ENCODE measurements at regions not wholly inside any gene's neighbourhood (a gene's known extent, or its start where the extent isn't known, plus 50 kb on each side); places are given as distances from the start of the nearest gene placed in this dataset.
"Not testable (repeated sequence)": the region's sequence is repeated elsewhere in the genome, so short reads cannot be mapped to it uniquely, and the experiment has no call there.

DNA sequence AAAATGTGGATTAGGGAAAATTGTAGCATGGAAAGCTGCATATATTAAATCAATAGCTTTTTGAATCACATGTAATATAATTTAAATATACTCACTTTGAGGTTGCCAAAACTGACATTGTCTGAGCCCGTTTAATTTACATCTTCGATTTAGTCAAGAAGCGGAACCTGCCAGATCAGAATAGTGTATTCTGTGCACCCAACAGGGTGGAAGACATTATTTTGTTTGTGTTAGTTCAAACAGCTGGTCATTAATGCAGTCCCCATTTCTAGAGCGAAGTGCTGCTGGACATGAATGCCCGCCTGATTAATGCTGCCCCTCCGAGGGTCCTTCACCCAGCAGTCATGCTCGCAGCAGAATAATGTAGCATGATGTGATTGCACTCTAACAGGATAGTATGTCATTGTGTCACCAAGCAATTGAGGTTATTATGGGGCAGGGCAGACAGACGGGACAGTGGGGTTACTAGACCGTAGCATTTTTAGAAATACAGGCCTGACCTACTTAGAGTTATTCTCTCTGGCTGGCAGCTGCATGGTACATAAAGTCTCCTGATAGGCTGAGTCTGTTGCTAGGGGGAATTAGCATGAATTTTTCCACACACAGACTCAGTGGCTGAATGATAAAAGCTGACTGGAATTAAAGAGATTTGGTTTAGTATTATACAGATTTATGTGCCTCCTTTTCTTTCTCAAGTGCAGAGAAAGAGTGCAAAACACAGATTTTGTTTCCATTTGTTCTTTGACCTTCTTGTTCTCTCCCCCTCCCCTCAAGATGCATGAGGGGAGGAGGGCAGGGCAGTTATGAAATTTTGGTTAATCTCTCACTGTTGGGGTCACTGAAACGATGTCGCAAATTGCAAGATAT, 147.1 kb downstream of the PRL start:
- no peak overlapping the region for H3K4me3 ChIP-seq (ENCODE audit: low read depth in 1 of 2, low read length in 2 of 2)
- no peaks in the 10 kb centered on the region for H3K27me3 ChIP-seq (ENCODE audit: low read depth, low read length)
- no peaks in the 10 kb centered on the region for H3K36me3 ChIP-seq (ENCODE audit: control insufficient read depth in 1 of 2, insufficient read depth in 2 of 2, low read length in 2 of 2)
- H3K9me3 ChIP-seq (ENCODE audit: control insufficient read depth in 1 of 2, low read length in 2 of 2) = no peaks in the 10 kb centered on the region
- H3K27ac ChIP-seq (ENCODE audit: low read length) = no peak overlapping the region
- H3K4me1 ChIP-seq (ENCODE audit: control insufficient read depth in 1 of 2, insufficient read depth in 2 of 2, low read length in 2 of 2) = peaks cover 0 to 46% of the 10 kb centered on the region in 2 donors

DNA sequence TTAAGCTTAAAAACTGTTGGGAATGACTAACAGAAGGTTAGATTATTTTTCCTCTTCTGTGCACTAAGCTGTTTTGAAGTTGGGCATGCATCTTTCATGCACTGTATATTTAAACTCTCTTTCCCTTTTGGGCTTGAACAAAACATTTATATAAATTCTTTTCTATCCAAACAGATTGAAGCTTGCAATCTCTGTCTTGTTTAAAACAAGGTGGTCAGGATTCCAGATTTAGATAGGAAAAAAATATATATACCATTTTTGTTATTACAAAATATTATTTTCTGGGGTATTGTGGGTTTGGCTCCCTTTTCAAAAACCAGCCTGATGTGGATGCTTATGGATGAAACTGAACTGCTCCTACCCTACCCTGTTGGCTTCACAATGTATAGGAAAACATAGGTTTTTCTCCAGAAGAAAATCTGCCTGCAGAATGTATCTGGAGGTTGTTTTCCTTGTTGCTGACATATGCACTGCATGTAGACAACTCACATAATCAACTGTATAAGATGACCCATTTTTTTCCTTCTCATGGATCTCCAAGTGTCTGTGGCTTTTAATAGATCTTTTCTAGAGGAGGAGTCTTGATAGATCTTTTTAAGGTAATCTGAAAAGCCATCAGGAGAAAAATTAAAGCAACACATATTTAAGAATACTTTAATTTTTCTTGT, 146.3 kb downstream of the PRL start:
- no peaks in the 10 kb centered on the region for H3K27me3 ChIP-seq (ENCODE audit: low read depth, low read length)
- H3K9me3 ChIP-seq (ENCODE audit: control insufficient read depth in 1 of 2, low read length in 2 of 2) = no peaks in the 10 kb centered on the region
- H3K4me1 ChIP-seq (ENCODE audit: control insufficient read depth in 1 of 2, insufficient read depth in 2 of 2, low read length in 2 of 2) = peaks cover 0 to 42% of the 10 kb centered on the region in 2 donors
- H3K36me3 ChIP-seq (ENCODE audit: control insufficient read depth in 1 of 2, insufficient read depth in 2 of 2, low read length in 2 of 2) = no peaks in the 10 kb centered on the region
- no peak overlapping the region for H3K27ac ChIP-seq (ENCODE audit: low read length)
- H3K4me3 ChIP-seq (ENCODE audit: low read depth in 1 of 2, low read length in 2 of 2) = no peak overlapping the region

DNA sequence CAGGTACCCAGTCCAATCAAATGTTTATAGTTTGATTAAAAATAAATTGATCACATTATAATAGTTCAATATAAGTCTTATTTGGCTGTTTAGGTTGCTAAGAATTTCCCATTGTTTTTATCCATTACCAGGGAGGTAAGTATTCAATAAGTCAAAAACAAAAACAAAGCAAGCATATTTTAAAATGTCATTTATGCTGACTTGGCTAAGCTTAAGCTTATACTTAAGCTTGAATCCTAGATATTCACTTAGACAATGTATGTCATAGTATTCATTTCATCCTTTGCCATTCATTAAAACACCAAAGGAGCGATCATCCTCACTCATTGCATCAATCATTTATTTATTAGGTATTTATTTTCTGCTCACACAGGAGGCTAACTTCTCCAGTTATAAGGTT, 144.9 kb downstream of the PRL start:
- Histone ChIP-seq H3K27ac (ENCODE audit: low read length) (no peak overlapping the region), H3K4me3 (ENCODE audit: low read depth in 1 of 2, low read length in 2 of 2) (no peak overlapping the region), H3K4me1 (ENCODE audit: control insufficient read depth in 1 of 2, insufficient read depth in 2 of 2, low read length in 2 of 2) (peaks cover 0 to 33% of the 10 kb centered on the region in 2 donors), H3K36me3 (ENCODE audit: control insufficient read depth in 1 of 2, insufficient read depth in 2 of 2, low read length in 2 of 2) (no peaks in the 10 kb centered on the region), H3K9me3 (ENCODE audit: control insufficient read depth in 1 of 2, low read length in 2 of 2) (no peaks in the 10 kb centered on the region), H3K27me3 (ENCODE audit: low read depth, low read length) (no peaks in the 10 kb centered on the region)

DNA sequence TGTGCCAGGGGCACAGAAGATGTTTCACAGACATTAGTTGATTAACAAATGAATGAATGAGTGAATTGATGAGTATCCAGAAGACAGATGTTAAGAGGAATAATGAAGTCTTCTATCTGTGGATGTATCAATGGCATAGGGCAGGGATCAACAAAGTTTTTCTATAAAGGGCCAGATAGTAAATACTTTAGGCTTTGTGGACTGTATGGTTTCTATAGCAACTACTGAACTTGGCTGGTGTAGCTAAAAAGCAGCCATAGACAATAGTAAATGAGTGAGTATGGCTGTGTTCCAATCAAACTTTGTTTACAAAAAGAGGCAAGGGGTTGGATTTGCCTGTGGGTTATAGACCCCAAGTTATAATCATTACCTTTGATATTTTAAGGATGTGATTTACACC, 144.0 kb downstream of the PRL start:
- Histone ChIP-seq H3K4me1 (ENCODE audit: control insufficient read depth in 1 of 2, insufficient read depth in 2 of 2, low read length in 2 of 2) (peaks cover 0 to 26% of the 10 kb centered on the region in 2 donors), H3K4me3 (ENCODE audit: low read depth in 1 of 2, low read length in 2 of 2) (no peak overlapping the region), H3K27ac (ENCODE audit: low read length) (no peak overlapping the region), H3K36me3 (ENCODE audit: control insufficient read depth in 1 of 2, insufficient read depth in 2 of 2, low read length in 2 of 2) (no peaks in the 10 kb centered on the region), H3K27me3 (ENCODE audit: low read depth, low read length) (no peaks in the 10 kb centered on the region), H3K9me3 (ENCODE audit: control insufficient read depth in 1 of 2, low read length in 2 of 2) (no peaks in the 10 kb centered on the region)

DNA sequence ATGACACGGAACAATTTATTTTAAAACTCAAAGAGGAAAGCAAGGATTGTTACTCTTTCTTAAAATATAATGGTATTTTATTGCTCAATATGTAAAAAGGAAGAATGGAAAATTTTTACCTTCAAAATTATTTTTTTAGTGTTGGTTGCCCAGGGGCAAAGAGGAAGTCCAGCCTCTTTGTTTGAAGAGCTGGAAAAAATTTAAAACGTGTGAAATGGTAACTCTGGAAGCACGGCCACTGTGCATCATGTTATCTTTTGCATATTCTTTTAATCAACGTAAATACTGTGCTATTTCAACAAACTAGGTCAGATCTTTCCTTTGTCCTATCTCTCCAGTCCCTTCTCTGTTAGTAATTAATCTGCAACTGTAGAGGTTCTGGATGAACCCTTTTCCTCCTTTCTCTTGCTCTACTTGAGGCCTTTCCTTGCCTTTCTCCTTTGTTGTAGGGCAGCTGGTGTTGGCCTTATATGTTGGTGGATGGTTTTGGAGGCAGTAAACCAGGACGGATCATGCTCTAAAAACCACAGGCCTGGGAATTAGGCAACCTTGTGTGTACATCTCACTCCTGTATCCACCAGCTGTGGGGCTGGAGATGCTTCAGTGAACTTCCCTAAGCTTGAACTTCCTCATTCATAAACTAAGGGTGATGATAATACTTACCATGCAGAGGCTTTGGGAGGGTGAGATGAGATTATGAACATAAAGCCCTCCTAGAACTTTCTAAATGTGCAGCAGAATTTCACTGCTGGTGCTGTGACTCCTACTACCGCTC, 143.3 kb downstream of the PRL start:
- Histone ChIP-seq H3K9me3 (ENCODE audit: control insufficient read depth in 1 of 2, low read length in 2 of 2) (no peaks in the 10 kb centered on the region), H3K36me3 (ENCODE audit: control insufficient read depth in 1 of 2, insufficient read depth in 2 of 2, low read length in 2 of 2) (no peaks in the 10 kb centered on the region), H3K27ac (ENCODE audit: low read length) (no peak overlapping the region), H3K4me3 (ENCODE audit: low read depth in 1 of 2, low read length in 2 of 2) (no peak overlapping the region), H3K4me1 (ENCODE audit: control insufficient read depth in 1 of 2, insufficient read depth in 2 of 2, low read length in 2 of 2) (peaks cover 0 to 19% of the 10 kb centered on the region in 2 donors), H3K27me3 (ENCODE audit: low read depth, low read length) (no peaks in the 10 kb centered on the region)

DNA sequence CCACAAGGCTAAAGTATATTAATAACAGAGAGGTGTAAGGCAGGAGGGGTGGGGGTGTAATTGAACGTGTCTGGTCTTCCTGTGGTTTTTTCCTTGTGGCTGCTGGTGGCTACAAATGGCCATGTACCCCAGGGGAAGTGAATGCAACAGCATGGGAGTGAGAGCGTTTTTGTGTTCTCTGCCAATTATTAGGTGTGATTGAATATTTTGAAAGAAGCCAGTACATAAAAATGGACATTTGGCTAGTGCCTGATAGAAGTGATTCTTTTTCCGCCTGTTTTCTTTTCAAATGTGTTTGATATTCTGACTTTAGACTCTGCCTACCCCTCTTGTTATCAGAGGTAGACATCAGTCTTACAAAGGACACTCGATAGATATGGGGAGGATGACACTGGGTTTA, 141.3 kb downstream of the PRL start:
- Histone ChIP-seq H3K27me3 (ENCODE audit: low read depth, low read length) (no peaks in the 10 kb centered on the region), H3K9me3 (ENCODE audit: control insufficient read depth in 1 of 2, low read length in 2 of 2) (no peaks in the 10 kb centered on the region), H3K27ac (ENCODE audit: low read length) (no peak overlapping the region), H3K4me3 (ENCODE audit: low read depth in 1 of 2, low read length in 2 of 2) (no peak overlapping the region), H3K36me3 (ENCODE audit: control insufficient read depth in 1 of 2, insufficient read depth in 2 of 2, low read length in 2 of 2) (no peaks in the 10 kb centered on the region), H3K4me1 (ENCODE audit: control insufficient read depth in 1 of 2, insufficient read depth in 2 of 2, low read length in 2 of 2) (peaks cover 0 to 2% of the 10 kb centered on the region in 2 donors)

DNA sequence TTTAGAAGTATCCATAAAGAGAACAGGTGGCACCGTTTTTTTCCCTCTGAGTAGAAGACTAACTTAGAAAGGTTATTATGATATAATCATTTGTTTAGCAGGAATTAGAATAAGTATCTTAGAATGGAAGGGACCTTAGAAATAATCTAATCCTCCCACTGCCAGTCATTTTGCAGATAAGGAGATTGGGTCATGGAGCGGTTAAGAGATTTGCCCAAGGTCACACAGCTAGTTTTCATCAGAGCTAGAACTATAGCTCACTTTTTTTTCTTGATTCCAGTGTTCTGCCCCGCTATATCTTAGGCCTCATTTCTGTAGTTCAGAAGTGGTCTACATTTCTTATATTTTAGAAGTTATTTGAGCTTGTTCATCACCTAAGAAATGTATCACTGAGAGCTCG, 139.6 kb downstream of the PRL start:
- H3K9me3 ChIP-seq (ENCODE audit: control insufficient read depth in 1 of 2, low read length in 2 of 2) = no peaks in the 10 kb centered on the region
- no peak overlapping the region for H3K27ac ChIP-seq (ENCODE audit: low read length)
- no peaks in the 10 kb centered on the region for H3K27me3 ChIP-seq (ENCODE audit: low read depth, low read length)
- no peaks in the 10 kb centered on the region for H3K4me1 ChIP-seq (ENCODE audit: control insufficient read depth in 1 of 2, insufficient read depth in 2 of 2, low read length in 2 of 2)
- no peak overlapping the region for H3K4me3 ChIP-seq (ENCODE audit: low read depth in 1 of 2, low read length in 2 of 2)
- no peaks in the 10 kb centered on the region for H3K36me3 ChIP-seq (ENCODE audit: control insufficient read depth in 1 of 2, insufficient read depth in 2 of 2, low read length in 2 of 2)

DNA sequence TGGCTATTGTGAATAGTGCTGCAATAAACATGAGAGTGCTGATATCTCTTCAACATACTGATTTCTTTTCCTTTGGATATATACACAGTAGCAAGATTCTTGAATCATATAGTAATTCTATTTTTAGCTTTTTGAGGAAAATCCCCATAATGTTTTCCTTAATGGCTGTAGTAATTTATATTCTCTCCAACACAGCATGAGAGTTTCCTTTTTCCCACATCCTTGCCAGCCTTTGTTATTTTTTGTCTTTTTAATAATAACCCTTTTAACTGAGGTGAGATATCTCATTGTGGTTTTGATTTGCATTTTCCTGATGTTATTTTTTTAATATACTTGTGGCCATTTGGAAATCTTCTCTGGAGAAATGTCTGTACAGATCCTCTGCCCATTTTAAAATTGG, 132.6 kb downstream of the PRL start:
- H3K36me3 ChIP-seq (ENCODE audit: control insufficient read depth in 1 of 2, insufficient read depth in 2 of 2, low read length in 2 of 2) = no peaks in the 10 kb centered on the region
- no peak overlapping the region for H3K4me3 ChIP-seq (ENCODE audit: low read depth in 1 of 2, low read length in 2 of 2)
- no peaks in the 10 kb centered on the region for H3K27me3 ChIP-seq (ENCODE audit: low read depth, low read length)
- no peak overlapping the region for H3K27ac ChIP-seq (ENCODE audit: low read length)
- no peaks in the 10 kb centered on the region for H3K4me1 ChIP-seq (ENCODE audit: control insufficient read depth in 1 of 2, insufficient read depth in 2 of 2, low read length in 2 of 2)
- no peaks in the 10 kb centered on the region for H3K9me3 ChIP-seq (ENCODE audit: control insufficient read depth in 1 of 2, low read length in 2 of 2)

DNA sequence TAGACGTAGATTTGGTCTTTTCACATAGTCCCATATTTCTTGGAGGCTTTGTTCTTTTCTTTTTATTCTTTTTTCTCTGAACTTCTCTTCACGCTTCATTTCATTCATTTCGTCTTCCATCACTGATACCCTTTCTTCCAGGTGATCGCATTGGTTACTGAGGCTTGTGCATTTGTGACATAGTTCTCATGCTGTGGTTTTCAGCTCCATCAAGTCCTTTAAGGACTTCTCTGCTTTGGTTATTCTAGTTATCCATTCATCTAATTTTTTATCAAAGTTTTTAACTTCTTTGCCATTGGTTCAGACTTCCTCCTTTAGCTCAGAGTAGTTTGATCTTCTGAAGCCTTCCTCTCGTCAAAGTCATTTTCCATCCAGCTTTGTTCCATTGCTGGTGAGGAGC, 125.8 kb downstream of the PRL start:
- H3K36me3 ChIP-seq (ENCODE audit: control insufficient read depth in 1 of 2, insufficient read depth in 2 of 2, low read length in 2 of 2); H3K4me3 ChIP-seq (ENCODE audit: low read depth in 1 of 2, low read length in 2 of 2); H3K27me3 ChIP-seq (ENCODE audit: low read depth, low read length); H3K27ac ChIP-seq (ENCODE audit: low read length); H3K4me1 ChIP-seq (ENCODE audit: control insufficient read depth in 1 of 2, insufficient read depth in 2 of 2, low read length in 2 of 2): not testable (repeated sequence)
- H3K9me3 ChIP-seq (ENCODE audit: control insufficient read depth in 1 of 2, low read length in 2 of 2) = peaks cover 0 to 28% of the 10 kb centered on the region in 2 donors

DNA sequence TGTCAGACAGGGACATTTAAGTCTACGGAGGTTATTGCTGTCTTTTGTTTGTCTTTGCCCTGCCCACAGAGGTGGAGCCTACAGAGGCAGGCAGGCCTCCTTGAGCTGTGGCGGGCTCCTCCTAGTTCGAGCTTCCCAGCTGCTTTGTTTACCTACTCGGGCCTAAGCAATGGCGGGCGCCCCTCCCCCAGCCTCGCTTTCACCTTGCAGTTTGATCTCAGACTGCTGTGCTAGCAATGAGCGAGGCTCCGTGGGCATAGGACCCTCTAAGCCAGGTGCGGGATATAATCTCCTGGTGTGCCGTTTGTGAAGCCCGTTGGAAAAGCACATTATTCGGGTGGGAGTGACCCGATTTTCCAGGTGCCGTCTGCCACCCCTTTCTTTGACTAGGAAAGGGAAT, 125.0 kb downstream of the PRL start:
- H3K27me3 ChIP-seq (ENCODE audit: low read depth, low read length); H3K4me1 ChIP-seq (ENCODE audit: control insufficient read depth in 1 of 2, insufficient read depth in 2 of 2, low read length in 2 of 2); H3K4me3 ChIP-seq (ENCODE audit: low read depth in 1 of 2, low read length in 2 of 2); H3K27ac ChIP-seq (ENCODE audit: low read length); H3K36me3 ChIP-seq (ENCODE audit: control insufficient read depth in 1 of 2, insufficient read depth in 2 of 2, low read length in 2 of 2): not testable (repeated sequence)
- H3K9me3 ChIP-seq (ENCODE audit: control insufficient read depth in 1 of 2, low read length in 2 of 2) = peaks cover 0 to 28% of the 10 kb centered on the region in 2 donors

DNA sequence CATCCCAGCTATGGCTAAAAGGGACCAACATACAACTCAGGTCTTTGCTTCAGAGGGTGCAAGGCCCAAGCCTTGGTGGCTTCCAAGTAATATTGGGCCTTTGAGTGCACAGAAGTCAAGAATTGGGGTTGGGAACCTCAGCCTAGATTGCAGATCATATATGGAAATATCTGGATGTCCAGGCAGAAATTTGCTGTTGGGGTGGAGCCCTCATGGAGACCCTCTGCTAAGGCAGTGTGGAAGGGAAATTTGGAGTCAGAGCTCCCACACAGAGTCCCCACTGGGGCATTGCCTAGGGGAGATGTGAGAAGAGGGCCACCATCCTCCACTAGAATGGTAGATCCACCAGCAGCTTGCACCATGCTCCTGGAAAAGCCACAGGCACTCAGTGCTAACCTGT, 123.5 kb downstream of the PRL start:
- no peaks in the 10 kb centered on the region for H3K27me3 ChIP-seq (ENCODE audit: low read depth, low read length)
- no peak overlapping the region for H3K27ac ChIP-seq (ENCODE audit: low read length)
- H3K9me3 ChIP-seq (ENCODE audit: control insufficient read depth in 1 of 2, low read length in 2 of 2) = peaks cover 0 to 28% of the 10 kb centered on the region in 2 donors
- no peaks in the 10 kb centered on the region for H3K4me1 ChIP-seq (ENCODE audit: control insufficient read depth in 1 of 2, insufficient read depth in 2 of 2, low read length in 2 of 2)
- peak overlapping the region in 1 of 2 donors; percentile 28 for H3K4me3 ChIP-seq (ENCODE audit: low read depth in 1 of 2, low read length in 2 of 2)
- peaks cover 0 to 9% of the 10 kb centered on the region in 2 donors for H3K36me3 ChIP-seq (ENCODE audit: control insufficient read depth in 1 of 2, insufficient read depth in 2 of 2, low read length in 2 of 2)
